Endodermal cell (in vitro differentiated cells): ENCODE measurements at regions not wholly inside any gene's neighbourhood (a gene's known extent, or its start where the extent isn't known, plus 50 kb on each side); places are given as distances from the start of the nearest gene placed in this dataset.

Experiments used
- DNase-seq: peaks from one replicate; pipeline ENCODE4 v3.0.0-alpha.2; 2017
- H3K27ac ChIP-seq: 2 replicates; pipeline ENCODE4 v1.5.1; 2013; ENCODE audit warnings: mild to moderate bottlenecking, low read depth, low read length, moderate library complexity
- H3K27me3 ChIP-seq: 2 replicates; pipeline ENCODE4 v1.6.1; 2013; ENCODE audit warnings: mild to moderate bottlenecking, low read length, moderate library complexity; ENCODE audit not compliant: insufficient read depth, control insufficient read depth, poor library complexity, severe bottlenecking
- H3K36me3 ChIP-seq: 2 replicates; pipeline ENCODE4 v1.7.0; 2013; ENCODE audit warnings: mild to moderate bottlenecking, low read length, moderate library complexity; ENCODE audit not compliant: control insufficient read depth, insufficient read depth
- H3K4me1 ChIP-seq: one replicate; pipeline ENCODE4 v1.7.0; 2013; ENCODE audit warnings: low read length; ENCODE audit not compliant: control insufficient read depth, insufficient read depth
- H3K4me3 ChIP-seq: 2 replicates; pipeline ENCODE4 v1.5.1; 2013; ENCODE audit warnings: mild to moderate bottlenecking, low read length, moderate library complexity
- H3K9ac ChIP-seq: 2 replicates; pipeline ENCODE4 v1.6.1; 2013; ENCODE audit warnings: mild to moderate bottlenecking, low read length, moderate library complexity; ENCODE audit not compliant: poor library complexity, severe bottlenecking; ENCODE audit errors: extremely low read depth
- H3K9me3 ChIP-seq: 2 replicates; pipeline ENCODE4 v1.6.1; 2013; ENCODE audit warnings: mild to moderate bottlenecking, low read length, moderate library complexity; ENCODE audit not compliant: control insufficient read depth
- H3K27ac Mint-ChIP-seq: 2 replicates; pipeline ENCODE4 v1.8.0; 2020; ENCODE audit warnings: mixed read lengths
- H3K27me3 Mint-ChIP-seq: 2 replicates; pipeline ENCODE4 v1.8.0; 2021; ENCODE audit warnings: mild to moderate bottlenecking, mixed read lengths; ENCODE audit not compliant: insufficient read depth
- H3K36me3 Mint-ChIP-seq: 2 replicates; pipeline ENCODE4 v1.8.0; 2020; ENCODE audit warnings: low read depth, mixed read lengths
- H3K4me1 Mint-ChIP-seq: 2 replicates; pipeline ENCODE4 v1.8.0; 2020; ENCODE audit warnings: mixed read lengths
- H3K4me3 Mint-ChIP-seq: 2 replicates; pipeline ENCODE4 v1.8.0; 2020; ENCODE audit warnings: mild to moderate bottlenecking, moderate library complexity, mixed read lengths
- H3K9me3 Mint-ChIP-seq: 2 replicates; pipeline ENCODE4 v1.8.0; 2020; ENCODE audit warnings: mild to moderate bottlenecking, mixed read lengths
- CTCF ChIP-seq: fragments of 200-600 bp; sonication (generic); conservative IDR thresholded peaks from 2 replicates; pipeline ENCODE4 v1.5.0; 2021; ENCODE audit warnings: antibody characterized with exemption, mild to moderate bottlenecking
- WGBS, 2 experiments: methylation state at CpG; one replicate each; pipeline versions ENCODE4 v1.1.5 to v1.1.7; 2013; ENCODE audit warnings: missing lambda C conversion rate in 2 of 2, mixed read lengths in 1 of 2; ENCODE audit not compliant: insufficient coverage in 1 of 2, insufficient read length in 1 of 2; 5-methylcytosine and 5-hydroxymethylcytosine counted together

- no peaks in the 10 kb centered on the region for H3K36me3 Mint-ChIP-seq
- no peaks in the 10 kb centered on the region for H3K36me3 ChIP-seq
- H3K9me3 Mint-ChIP-seq: no peaks in the 10 kb centered on the region
- H3K9me3 ChIP-seq: no peaks in the 10 kb centered on the region
- H3K27me3 Mint-ChIP-seq: no peaks in the 10 kb centered on the region
- no peak overlapping the region for H3K27ac Mint-ChIP-seq
- DNase-seq: no peak
- no peak overlapping the region for H3K27ac ChIP-seq
- no peaks in the 10 kb centered on the region for H3K4me1 ChIP-seq
- no peak overlapping the region for H3K9ac ChIP-seq
- no peak for TF ChIP-seq CTCF
- H3K4me3 ChIP-seq: no peak overlapping the region
- H3K27me3 ChIP-seq: no peaks in the 10 kb centered on the region
- WGBS, 2 experiments: 96% methylated on average over 3 of the region's 3 CpGs; no CpG with 5 or more reads in 1 of the 2 experiments
- H3K4me3 Mint-ChIP-seq: no peak overlapping the region
- H3K4me1 Mint-ChIP-seq: peaks cover 14% of the 10 kb centered on the region
Observed at GRCh38 chr9:107154766-107155165, 128.3 kb upstream of the RAD23B start.

GRCh38 chr9:107155244-107155817 lies 127.7 kb upstream of the RAD23B start:
- DNase-seq: no peak
- no peak overlapping the region for H3K27ac Mint-ChIP-seq
- H3K9ac ChIP-seq: no peak overlapping the region
- no peak overlapping the region for H3K4me3 Mint-ChIP-seq
- no peak overlapping the region for H3K4me3 ChIP-seq
- H3K9me3 ChIP-seq: no peaks in the 10 kb centered on the region
- H3K9me3 Mint-ChIP-seq: no peaks in the 10 kb centered on the region
- no peaks in the 10 kb centered on the region for H3K4me1 ChIP-seq
- H3K36me3 ChIP-seq: no peaks in the 10 kb centered on the region
- no peaks in the 10 kb centered on the region for H3K36me3 Mint-ChIP-seq
- H3K27ac ChIP-seq: no peak overlapping the region
- no peaks in the 10 kb centered on the region for H3K27me3 Mint-ChIP-seq
- TF ChIP-seq CTCF: peak; percentile 62
- H3K4me1 Mint-ChIP-seq: peaks cover 14% of the 10 kb centered on the region
- 86 to 89% methylated on average over 1 to 3 of the region's 3 CpGs for WGBS, 2 experiments
- H3K27me3 ChIP-seq: no peaks in the 10 kb centered on the region

GRCh38 chr9:107158321-107158720 lies 124.8 kb upstream of the RAD23B start:
- Histone ChIP-seq H3K27me3 (no peaks in the 10 kb centered on the region), H3K9ac (no peak overlapping the region), H3K36me3 (no peaks in the 10 kb centered on the region), H3K4me1 (no peaks in the 10 kb centered on the region), H3K4me3 (no peak overlapping the region), H3K27ac (no peak overlapping the region), H3K9me3 (peaks cover 8% of the 10 kb centered on the region)
- WGBS, 2 experiments: 8 to 9% methylated on average over 2 of the region's 2 CpGs
- Mint-ChIP-seq H3K4me3 (no peak overlapping the region), H3K36me3 (no peaks in the 10 kb centered on the region), H3K9me3 (no peaks in the 10 kb centered on the region), H3K4me1 (peaks cover 14% of the 10 kb centered on the region), H3K27ac (no peak overlapping the region), H3K27me3 (no peaks in the 10 kb centered on the region)
- TF ChIP-seq CTCF: peak; percentile 83
- peak; percentile 84 for DNase-seq
